H9 (cell line): ENCODE measurements at regions not wholly inside any gene's neighbourhood (a gene's known extent, or its start where the extent isn't known, plus 50 kb on each side); places are given as distances from the start of the nearest gene placed in this dataset.

Experiments
- DNase-seq: peaks from one replicate; pipeline ENCODE4 v3.0.0-alpha.2; 2017
- H2AFZ ChIP-seq: one replicate; pipeline ENCODE4 v1.6.1; 2013; ENCODE audit warnings: mild to moderate bottlenecking, low read length, control low read depth, moderate library complexity
- H2AK5ac ChIP-seq: 2 replicates; pipeline ENCODE4 v1.6.1; 2013; ENCODE audit warnings: low read length, control low read depth, mixed read lengths; ENCODE audit not compliant: insufficient read length
- H2BK120ac ChIP-seq: one replicate; pipeline ENCODE4 v1.6.1; 2013; ENCODE audit warnings: low read depth, mild to moderate bottlenecking, low read length, control low read depth, inconsistent platforms; ENCODE audit not compliant: poor library complexity, severe bottlenecking
- H2BK12ac ChIP-seq: 2 replicates; pipeline ENCODE4 v1.6.1; 2013; ENCODE audit warnings: low read length, control low read depth, mixed read lengths, low read depth; ENCODE audit not compliant: insufficient read length
- H2BK15ac ChIP-seq: 2 replicates; pipeline ENCODE4 v1.6.1; 2013; ENCODE audit warnings: low read depth, low read length, control low read depth
- H2BK20ac ChIP-seq: one replicate; pipeline ENCODE4 v1.6.1; 2013; ENCODE audit warnings: low read depth, mild to moderate bottlenecking, low read length, control low read depth, inconsistent platforms; ENCODE audit not compliant: poor library complexity, severe bottlenecking
- H2BK5ac ChIP-seq: 2 replicates; pipeline ENCODE4 v1.6.1; 2013; ENCODE audit warnings: low read length, control low read depth, mixed read lengths; ENCODE audit not compliant: insufficient read length
- H3K14ac ChIP-seq: 2 replicates; pipeline ENCODE4 v1.6.1; 2013; ENCODE audit warnings: low read length, control low read depth; ENCODE audit not compliant: insufficient read depth
- H3K18ac ChIP-seq: 2 replicates; pipeline ENCODE4 v1.6.1; 2013; ENCODE audit warnings: low read depth, mild to moderate bottlenecking, mixed read lengths, low read length, control low read depth; ENCODE audit not compliant: insufficient read length
- H3K23ac ChIP-seq: 2 replicates; pipeline ENCODE4 v1.6.1; 2013; ENCODE audit warnings: low read length, control low read depth, mixed read lengths, low read depth; ENCODE audit not compliant: insufficient read length
- H3K23me2 ChIP-seq: 2 replicates; pipeline ENCODE4 v1.6.1; 2013; ENCODE audit warnings: low read depth, mild to moderate bottlenecking, mixed read lengths, low read length, control low read depth; ENCODE audit not compliant: insufficient read length, poor library complexity, severe bottlenecking
- H3K27ac ChIP-seq: 2 replicates; pipeline ENCODE4 v1.5.1; 2013; ENCODE audit warnings: low read length, control low read depth, mixed read lengths, low read depth; ENCODE audit not compliant: insufficient read length
- H3K27me3 ChIP-seq: 2 replicates; pipeline ENCODE4 v1.6.1; 2013; ENCODE audit warnings: low read length, control low read depth, inconsistent platforms; ENCODE audit not compliant: insufficient read depth
- H3K4ac ChIP-seq: 2 replicates; pipeline ENCODE4 v1.6.1; 2013; ENCODE audit warnings: low read depth, mild to moderate bottlenecking, control low read depth, inconsistent platforms, low read length, moderate library complexity
- H3K4me1 ChIP-seq: 2 replicates; pipeline ENCODE4 v1.6.1; 2013; ENCODE audit warnings: low read length, control low read depth, inconsistent platforms; ENCODE audit not compliant: insufficient read depth
- H3K4me2 ChIP-seq: 2 replicates; pipeline ENCODE4 v1.6.1; 2013; ENCODE audit warnings: low read length, control low read depth, mixed read lengths; ENCODE audit not compliant: insufficient read length, insufficient read depth
- H3K56ac ChIP-seq: 2 replicates; pipeline ENCODE4 v1.6.1; 2013; ENCODE audit warnings: low read depth, mild to moderate bottlenecking, mixed read lengths, low read length, control low read depth; ENCODE audit not compliant: insufficient read length
- H3K79me1 ChIP-seq: 2 replicates; pipeline ENCODE4 v1.6.1; 2013; ENCODE audit warnings: low read depth, mild to moderate bottlenecking, moderate library complexity, low read length, control low read depth, inconsistent platforms; ENCODE audit not compliant: insufficient read depth, poor library complexity, severe bottlenecking
- H3K79me2 ChIP-seq: 2 replicates; pipeline ENCODE4 v1.6.1; 2013; ENCODE audit warnings: low read length, control low read depth, inconsistent platforms; ENCODE audit not compliant: insufficient read depth
- H3K9ac ChIP-seq: 2 replicates; pipeline ENCODE4 v1.6.1; 2013; ENCODE audit warnings: low read length, control low read depth, mixed read lengths; ENCODE audit not compliant: insufficient read length; ENCODE audit errors: extremely low read depth
- H3K9me3 ChIP-seq: one replicate; pipeline ENCODE4 v1.6.1; 2013; ENCODE audit warnings: low read depth, low read length, inconsistent platforms; ENCODE audit not compliant: control insufficient read depth
- H3T11ph ChIP-seq: one replicate; pipeline ENCODE4 v1.6.1; 2013; ENCODE audit warnings: mild to moderate bottlenecking, low read length, control low read depth, inconsistent platforms
- H4K20me1 ChIP-seq: one replicate; pipeline ENCODE4 v1.6.1; 2013; ENCODE audit not compliant: control insufficient read depth, insufficient read length, insufficient read depth
- H4K5ac ChIP-seq: 2 replicates; pipeline ENCODE4 v1.6.1; 2013; ENCODE audit warnings: low read depth, mild to moderate bottlenecking, mixed read lengths, low read length, control low read depth; ENCODE audit not compliant: insufficient read length
- H4K8ac ChIP-seq: replicated peaks from 2 replicates; pipeline ENCODE4 v1.6.1; 2013; ENCODE audit warnings: low read length, control low read depth, mixed read lengths, low read depth; ENCODE audit not compliant: insufficient read length
- H4K91ac ChIP-seq: 2 replicates; pipeline ENCODE4 v1.6.1; 2013; ENCODE audit warnings: low read depth, mild to moderate bottlenecking, moderate library complexity, mixed read lengths, low read length, control low read depth; ENCODE audit not compliant: insufficient read length
- H3K27ac Mint-ChIP-seq, 3 experiments: 2 replicates in 2 of 3; 3 replicates in 1 of 3; pipeline ENCODE4 v1.8.0; 2020 to 2021; ENCODE audit warnings: mixed read lengths in 3 of 3, mild to moderate bottlenecking in 1 of 3, moderate library complexity in 1 of 3
- H3K27me3 Mint-ChIP-seq: 2 replicates; pipeline ENCODE4 v1.8.0; 2021; ENCODE audit warnings: low read depth, mild to moderate bottlenecking, moderate library complexity, mixed read lengths
- H3K36me3 Mint-ChIP-seq, 3 experiments: 2 replicates in 2 of 3; 3 replicates in 1 of 3; pipeline ENCODE4 v1.8.0; 2020 to 2021; ENCODE audit warnings: low read depth in 3 of 3, mixed read lengths in 3 of 3; ENCODE audit not compliant: insufficient read depth in 1 of 3
- H3K4me1 Mint-ChIP-seq, 2 experiments: 2 replicates each; pipeline ENCODE4 v1.8.0; 2020; ENCODE audit warnings: mixed read lengths in 2 of 2
- H3K4me3 Mint-ChIP-seq, 2 experiments: 2 replicates in 1 of 2; 3 replicates in 1 of 2; pipeline ENCODE4 v1.8.0; 2020 to 2021; ENCODE audit warnings: mild to moderate bottlenecking in 2 of 2, mixed read lengths in 2 of 2, moderate library complexity in 1 of 2
- H3K9me3 Mint-ChIP-seq, 2 experiments: 2 replicates in 1 of 2; 3 replicates in 1 of 2; pipeline ENCODE4 v1.8.0; 2020; ENCODE audit warnings: mild to moderate bottlenecking in 2 of 2, mixed read lengths in 2 of 2, moderate library complexity in 1 of 2
- WGBS: extraction: QIAGEN DNeasy Blood & Tissue Kit; methylation state at CpG from one replicate; pipeline ENCODE4 v1.1.7; 2013; ENCODE audit warnings: missing lambda C conversion rate, low lambda C conversion rate, mixed read lengths; ENCODE audit not compliant: insufficient read length; ENCODE audit errors: extremely low coverage; 5-methylcytosine and 5-hydroxymethylcytosine counted together
- TF ChIP-seq, protein P1 (sequence below): fragments of 200-600 bp; sonication (generic); conservative IDR thresholded peaks from 3 replicates; pipeline ENCODE4 v1.8.0; 2021; ENCODE audit warnings: antibody characterized with exemption, mild to moderate bottlenecking

DNA sequence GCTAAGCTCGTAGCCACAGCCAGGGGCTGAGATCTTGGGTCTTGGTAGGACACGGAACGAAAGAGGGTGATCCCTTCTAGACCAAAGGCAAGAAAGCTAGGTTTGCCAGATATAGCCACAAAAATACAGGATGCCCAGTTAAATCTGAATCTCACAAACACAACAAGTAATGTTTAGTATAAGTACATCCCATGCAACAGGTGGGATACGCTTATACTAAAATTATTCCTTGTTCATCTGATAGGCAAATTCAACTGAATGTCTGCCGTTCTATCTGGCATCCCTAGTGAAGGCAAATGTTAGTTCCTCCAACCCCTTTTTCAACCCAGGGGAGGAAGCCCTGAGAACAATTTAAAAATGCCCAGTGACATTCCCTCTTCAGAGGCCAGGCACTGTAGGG, 131.1 kb upstream of the MGMT start:
- no CpG with 5 or more reads among the region's 5 CpGs for WGBS
- 0 out of 2 replicates have a peak, but pooled peaks cover 1% of the 10 kb centered on the region for H3K27me3 Mint-ChIP-seq
- TF ChIP-seq, protein P1, sequence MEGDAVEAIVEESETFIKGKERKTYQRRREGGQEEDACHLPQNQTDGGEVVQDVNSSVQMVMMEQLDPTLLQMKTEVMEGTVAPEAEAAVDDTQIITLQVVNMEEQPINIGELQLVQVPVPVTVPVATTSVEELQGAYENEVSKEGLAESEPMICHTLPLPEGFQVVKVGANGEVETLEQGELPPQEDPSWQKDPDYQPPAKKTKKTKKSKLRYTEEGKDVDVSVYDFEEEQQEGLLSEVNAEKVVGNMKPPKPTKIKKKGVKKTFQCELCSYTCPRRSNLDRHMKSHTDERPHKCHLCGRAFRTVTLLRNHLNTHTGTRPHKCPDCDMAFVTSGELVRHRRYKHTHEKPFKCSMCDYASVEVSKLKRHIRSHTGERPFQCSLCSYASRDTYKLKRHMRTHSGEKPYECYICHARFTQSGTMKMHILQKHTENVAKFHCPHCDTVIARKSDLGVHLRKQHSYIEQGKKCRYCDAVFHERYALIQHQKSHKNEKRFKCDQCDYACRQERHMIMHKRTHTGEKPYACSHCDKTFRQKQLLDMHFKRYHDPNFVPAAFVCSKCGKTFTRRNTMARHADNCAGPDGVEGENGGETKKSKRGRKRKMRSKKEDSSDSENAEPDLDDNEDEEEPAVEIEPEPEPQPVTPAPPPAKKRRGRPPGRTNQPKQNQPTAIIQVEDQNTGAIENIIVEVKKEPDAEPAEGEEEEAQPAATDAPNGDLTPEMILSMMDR = no peak

More for the DNA sequence above, 131.1 kb upstream of the MGMT start:
- H3K9me3 Mint-ChIP-seq = no peaks in the 10 kb centered on the region
- Histone ChIP-seq H3K27ac (no peak overlapping the region), H2BK120ac (no peak overlapping the region), H3K56ac (no peak overlapping the region), H3K9ac (no peak overlapping the region), H2AK5ac (no peak overlapping the region), H4K91ac (no peak overlapping the region), H2AFZ (no peak overlapping the region), H3K4me1 (no peaks in the 10 kb centered on the region), H3K9me3 (no peaks in the 10 kb centered on the region), H2BK12ac (no peak overlapping the region), H4K8ac (no peak overlapping the region), H3K18ac (no peak overlapping the region), H3K79me2 (no peaks in the 10 kb centered on the region), H3T11ph (no peak overlapping the region), H4K20me1 (no peaks in the 10 kb centered on the region), H3K23me2 (no peaks in the 10 kb centered on the region), H3K4me2 (no peak overlapping the region), H4K5ac (no peak overlapping the region), H2BK15ac (no peak overlapping the region), H2BK5ac (no peak overlapping the region), H3K4ac (no peak overlapping the region), H2BK20ac (no peak overlapping the region), H3K14ac (no peak overlapping the region), H3K23ac (no peak overlapping the region), H3K27me3 (no peaks in the 10 kb centered on the region), H3K79me1 (no peaks in the 10 kb centered on the region)
- no peak overlapping the region for H3K27ac Mint-ChIP-seq
- H3K36me3 Mint-ChIP-seq = no peaks in the 10 kb centered on the region
- DNase-seq = no peak
- peaks cover 6 to 16% of the 10 kb centered on the region in 2 experiments for H3K4me1 Mint-ChIP-seq
- no peak overlapping the region for H3K4me3 Mint-ChIP-seq
